GM18909 (cell line): ENCODE measurements at regions not wholly inside any gene's neighbourhood (a gene's known extent, or its start where the extent isn't known, plus 50 kb on each side); places are given as distances from the start of the nearest gene placed in this dataset.

Source experiments
- ATAC-seq: cut with Tn5 transposase; IDR thresholded peaks from one replicate; pipeline ENCODE4 v1.9.1; 2021; ENCODE audit warnings: mild to moderate bottlenecking; ENCODE audit not compliant: unreplicated experiment, poor library complexity

DNA sequence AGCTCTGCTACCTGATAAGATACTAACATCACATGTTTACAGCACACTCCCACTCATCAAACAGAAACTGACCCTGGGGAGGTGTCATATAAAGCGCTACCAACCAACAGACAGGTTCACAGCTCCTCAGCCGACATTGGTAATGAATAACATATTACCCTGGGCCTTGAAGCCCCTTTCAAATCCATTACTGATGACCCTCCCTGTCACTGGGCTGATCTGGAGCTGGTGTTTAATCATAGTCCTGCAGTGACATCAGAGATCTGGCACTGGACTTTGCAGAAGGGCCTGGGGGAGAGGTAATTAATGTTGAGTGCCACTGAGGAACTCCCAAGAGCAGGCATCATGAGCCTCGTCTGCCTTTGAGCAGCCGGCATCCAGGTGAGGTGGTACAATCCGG lies 306.5 kb upstream of the NFE2L3 start:
- ATAC-seq = no peak

DNA sequence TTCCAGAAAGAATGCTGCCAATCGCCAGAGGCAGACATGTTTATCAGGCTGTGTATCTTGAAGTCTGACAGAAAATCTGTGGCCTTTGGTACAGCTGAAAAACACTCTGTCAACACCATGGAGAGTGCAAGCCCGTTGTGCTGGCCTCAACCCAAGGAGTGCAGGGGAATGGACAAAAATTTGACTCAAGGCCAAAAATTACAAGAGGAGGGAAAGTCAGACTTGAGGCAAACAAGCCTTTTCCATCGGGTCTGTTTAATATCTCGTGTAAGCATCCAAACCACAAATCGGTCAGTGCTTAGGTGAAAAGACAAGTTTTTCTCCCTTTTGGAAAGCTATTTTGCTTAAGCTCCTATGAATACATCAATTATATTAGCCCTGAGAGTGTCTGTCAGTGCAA lies 305.3 kb upstream of the NFE2L3 start:
- ATAC-seq = no peak

DNA sequence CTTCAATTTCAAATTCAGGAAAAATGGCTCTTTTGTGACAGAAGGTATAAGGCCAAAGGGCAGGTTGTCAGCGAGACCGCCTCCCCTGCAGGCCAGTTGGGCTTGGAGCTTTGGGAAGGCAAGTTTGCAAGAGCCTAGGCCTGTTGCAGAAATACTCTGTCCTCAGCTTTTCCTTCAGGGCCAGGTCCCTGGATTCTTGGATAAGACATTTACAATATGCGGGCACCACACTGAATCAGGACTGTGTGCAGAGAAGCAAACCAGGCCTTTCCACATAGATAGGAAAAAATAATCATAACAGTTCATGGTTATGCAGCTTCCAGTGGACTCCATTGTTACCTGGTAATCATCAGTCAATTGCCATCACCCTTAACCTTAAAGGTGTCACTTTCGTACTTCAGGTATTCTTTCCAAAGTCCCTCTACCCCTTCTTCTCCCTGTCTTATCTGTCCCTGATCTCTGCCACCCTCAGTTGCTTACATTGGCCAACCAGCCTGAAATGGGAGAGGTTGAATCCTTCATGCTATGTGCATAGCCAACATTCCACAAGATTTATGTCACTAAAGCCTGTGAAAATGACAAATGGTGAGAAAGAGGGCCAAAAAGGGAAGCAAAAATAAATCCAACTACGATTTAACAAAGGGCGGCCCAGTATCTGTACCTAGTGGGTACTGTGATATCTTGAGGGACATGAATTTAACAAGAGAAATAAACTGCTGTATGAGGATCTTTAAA lies 304.5 kb upstream of the NFE2L3 start:
- no peak for ATAC-seq

DNA sequence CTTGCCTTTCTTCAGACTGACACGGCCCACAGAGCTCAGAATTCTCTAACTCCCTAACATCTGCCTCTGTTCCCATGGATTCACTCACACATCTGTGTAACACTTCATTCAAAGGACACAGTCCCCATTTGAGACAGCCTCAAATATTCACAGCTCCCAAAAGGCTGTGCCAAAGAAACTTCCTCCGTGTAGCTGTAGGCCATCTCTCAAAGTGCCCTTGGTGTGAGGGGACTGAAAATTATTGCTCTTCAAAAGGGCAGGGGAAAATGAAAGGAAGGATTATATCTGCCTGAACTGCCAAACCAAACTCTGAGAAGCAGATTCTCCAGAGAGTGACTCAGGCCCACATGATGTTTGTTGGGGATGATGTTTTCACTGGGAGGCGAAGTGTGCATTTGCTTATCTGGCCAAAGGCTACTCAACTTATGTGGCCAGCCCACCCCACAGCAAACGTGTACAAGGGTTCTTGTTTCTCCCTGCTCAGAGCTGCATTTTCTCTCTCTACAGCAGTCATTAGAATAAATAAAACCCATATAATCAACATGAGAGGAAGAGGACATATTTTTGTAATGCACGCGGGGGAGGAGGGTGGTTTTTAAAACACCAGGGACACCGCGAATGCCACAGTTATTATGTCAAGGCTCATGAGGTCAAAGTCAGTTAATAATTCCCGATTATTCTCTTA lies 302.4 kb upstream of the NFE2L3 start:
- no peak for ATAC-seq

DNA sequence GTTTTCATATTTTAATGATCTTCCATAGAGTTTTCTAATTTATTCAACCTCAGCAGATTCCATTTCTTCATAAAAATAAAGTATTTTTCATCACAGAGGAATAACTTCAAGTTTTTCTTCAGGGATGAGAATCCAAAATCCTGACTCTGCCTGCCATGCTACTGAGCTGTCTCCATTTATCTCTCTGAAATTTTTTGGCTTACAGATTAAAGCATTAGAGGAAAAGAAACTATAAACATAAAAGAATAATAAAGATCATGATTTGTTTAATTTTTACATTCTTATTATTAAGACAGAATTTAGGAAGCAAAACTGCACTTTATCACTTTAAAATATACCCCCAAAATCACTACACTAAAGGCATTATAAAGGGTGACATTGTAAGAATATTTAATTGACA lies 301.8 kb upstream of the NFE2L3 start:
- ATAC-seq = no peak

DNA sequence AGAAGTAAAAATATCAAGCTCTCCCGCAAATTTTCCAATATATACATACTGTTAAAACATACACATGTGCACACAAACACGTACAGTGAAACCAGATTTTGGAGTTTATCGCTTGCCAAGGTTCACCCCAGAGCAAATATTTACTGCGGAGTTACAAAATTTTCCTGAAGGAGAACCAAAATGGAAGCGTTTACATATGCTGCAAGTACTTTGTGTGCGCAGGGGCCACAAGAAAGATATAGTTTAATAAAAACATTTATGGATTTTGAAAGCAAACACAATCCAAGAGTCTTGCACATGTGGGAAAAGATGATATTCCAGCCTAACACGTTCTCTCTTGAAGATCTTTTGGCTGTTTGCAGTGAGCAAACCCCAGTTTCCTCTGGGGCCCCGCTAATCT lies 301.3 kb upstream of the NFE2L3 start:
- no peak for ATAC-seq

DNA sequence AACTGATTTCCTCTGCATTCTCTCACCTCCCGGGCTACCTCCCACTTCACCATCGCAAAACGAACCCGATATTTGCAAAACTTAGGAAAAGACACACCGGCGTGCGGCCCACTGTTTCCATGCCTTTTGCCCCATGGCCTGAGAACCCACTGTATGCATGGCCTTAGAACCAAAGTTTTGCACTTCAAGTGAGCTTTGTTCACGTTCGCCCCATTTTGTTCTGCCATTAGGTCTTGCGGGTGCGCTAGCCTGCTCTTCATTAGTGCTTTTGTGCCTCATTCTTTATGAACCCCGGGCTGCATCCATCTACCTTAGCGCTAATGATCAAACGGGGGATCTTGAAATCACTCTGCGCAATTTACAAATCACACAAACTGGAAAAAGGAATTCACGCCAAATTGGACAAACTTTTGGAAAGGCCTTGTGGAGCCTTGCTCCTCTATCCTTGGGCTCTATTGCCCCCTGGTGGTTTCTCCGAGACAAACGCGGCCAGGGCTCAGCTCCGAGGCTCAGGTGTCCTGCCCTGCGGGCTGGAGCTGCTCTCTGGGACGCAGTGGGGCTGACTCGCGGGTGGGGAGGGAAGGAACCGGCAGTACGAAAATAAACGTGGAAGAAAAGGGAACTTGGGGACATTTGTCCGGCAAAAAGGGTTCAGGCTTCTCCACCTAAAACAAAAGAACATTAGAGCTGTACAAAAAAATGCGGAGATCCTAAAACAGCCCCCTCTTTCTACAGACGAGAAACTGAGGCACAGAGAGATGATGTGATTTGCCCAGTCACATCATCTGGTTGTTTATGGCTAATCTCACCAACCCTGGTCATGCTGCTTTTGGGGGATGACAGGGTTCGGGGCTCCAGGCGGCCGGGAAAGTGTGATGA lies 300.4 kb upstream of the NFE2L3 start:
- peak; percentile 64 for ATAC-seq

DNA sequence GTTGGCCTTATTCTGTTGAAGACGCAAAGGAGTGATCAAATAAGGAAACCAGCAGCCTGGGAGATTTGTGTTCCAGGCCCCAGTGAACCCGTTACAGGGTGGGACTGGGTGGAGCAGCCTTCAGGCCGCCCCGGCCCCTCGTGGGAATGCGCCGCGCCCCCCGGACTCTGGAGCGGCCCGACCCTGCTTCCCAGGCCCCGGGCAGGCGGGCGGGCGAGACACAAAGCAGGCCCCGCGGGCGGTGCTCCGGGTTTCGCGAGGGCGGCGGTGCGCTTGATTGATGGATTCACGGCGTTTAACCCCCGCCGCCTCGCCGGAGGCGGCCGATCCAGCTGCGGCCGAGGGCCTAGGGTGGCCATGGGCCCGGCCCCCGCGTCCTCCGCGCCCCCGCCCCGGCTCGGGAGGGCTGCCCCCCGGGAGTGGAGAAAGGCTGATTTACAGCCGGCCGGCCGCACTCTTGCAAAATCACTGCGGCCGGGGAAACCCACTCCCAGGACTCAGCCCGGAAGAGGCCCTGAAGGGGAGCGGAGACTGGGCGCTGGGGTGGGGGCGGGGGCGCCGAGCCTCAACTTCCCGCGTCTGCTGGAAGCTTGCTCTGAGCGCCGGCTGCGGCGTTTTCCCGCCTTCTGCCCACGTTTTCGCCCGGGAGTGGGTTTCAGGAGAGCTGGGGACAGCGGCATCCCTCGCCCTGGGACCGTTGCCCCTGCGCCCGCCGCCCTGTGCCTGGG lies 299.6 kb upstream of the NFE2L3 start:
- no peak for ATAC-seq

DNA sequence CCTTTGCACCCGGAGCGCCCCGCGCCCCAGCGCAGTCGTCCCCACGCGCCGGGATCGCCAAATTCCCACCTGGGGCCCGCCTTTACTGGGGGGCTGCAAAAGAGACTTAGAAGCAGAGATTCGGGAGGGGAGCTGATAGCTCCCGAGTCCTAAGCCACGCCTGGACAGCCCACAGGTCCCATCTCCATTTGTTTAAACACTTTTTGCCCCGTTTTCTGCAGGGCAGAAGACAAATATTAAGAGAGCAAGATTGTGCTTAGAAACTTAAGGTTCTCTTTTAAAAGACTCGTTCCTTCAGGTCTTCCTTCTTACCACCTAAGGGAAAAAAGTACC lies 299.1 kb upstream of the NFE2L3 start:
- no peak for ATAC-seq

DNA sequence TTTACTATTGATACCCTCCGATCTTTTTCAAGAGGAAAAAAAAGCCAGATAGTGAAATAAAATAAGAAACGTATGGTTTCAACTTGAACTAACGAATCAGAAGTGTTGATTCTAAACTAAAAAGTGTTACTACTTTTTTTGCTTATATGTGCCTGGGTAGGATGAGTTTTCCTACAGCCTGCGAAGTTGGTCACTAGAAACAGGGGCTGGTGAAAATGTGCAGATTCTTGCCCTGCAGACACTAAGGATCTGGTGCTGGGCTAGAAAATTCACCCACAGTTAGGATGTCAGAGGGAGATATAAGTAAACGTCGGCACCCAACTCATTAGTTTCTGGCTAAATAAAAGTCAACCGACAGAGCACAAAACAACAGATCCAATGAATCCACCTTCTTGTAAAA lies 298.7 kb upstream of the NFE2L3 start:
- no peak for ATAC-seq

DNA sequence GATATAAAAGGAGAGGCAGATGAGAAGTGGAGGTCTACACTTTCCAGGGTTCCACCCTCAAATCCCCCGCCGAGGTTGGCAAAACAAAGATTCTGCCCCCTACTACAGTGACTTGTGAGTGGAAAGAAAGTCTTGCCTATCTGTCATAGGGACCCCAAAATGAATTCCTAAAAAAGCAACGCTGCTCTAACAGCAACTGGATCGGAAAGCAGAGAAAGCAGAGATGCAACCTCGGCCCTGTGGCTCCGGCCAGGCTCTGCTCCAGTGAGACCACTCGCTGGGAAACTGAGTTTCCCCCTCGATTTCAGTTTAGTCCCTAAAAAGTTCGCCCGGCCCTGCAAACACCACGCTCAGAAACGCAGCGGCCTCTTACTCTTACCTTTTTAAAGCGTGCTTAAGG lies 297.9 kb upstream of the NFE2L3 start:
- ATAC-seq = no peak

DNA sequence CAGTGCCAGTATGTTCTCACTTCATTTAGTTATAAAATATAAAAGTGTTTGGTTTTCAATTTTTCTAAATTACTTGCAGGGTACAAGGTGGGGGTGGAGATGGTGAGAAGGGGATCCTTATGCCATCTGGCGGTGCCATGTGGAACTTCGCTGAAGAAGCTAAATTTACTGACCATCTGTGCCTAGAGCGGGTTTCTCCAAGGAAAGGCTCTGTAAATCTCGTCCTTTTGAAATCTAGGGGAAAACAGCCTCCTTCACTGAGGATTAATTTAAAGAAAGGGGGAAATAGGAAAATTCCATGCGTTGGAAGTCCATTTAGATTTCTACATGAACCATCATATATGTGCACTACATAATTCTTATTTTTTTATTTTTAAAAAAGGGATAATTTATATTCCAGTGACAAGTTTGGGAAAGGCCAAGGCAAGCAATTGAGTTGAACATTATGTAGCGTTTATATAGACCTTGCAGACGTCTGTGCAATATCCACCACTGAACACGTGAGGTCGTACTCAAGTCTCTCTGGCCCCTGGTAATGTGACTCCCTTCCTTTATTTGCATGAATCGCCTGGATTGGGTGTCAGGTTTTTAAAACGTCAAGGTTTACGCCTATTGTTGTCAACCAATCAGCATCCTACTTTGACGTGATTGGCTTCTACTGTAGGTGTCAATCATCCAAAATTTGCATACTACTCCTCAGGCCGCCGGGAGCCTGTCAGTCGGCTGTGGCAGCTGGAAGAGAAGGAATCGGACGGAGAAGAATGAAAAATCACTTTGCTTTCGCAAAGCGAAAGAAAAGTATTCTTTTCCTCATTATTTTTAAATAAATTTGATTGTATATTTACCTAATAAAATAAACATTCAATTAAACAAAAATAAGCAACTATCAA lies 297.1 kb upstream of the NFE2L3 start:
- no peak for ATAC-seq

DNA sequence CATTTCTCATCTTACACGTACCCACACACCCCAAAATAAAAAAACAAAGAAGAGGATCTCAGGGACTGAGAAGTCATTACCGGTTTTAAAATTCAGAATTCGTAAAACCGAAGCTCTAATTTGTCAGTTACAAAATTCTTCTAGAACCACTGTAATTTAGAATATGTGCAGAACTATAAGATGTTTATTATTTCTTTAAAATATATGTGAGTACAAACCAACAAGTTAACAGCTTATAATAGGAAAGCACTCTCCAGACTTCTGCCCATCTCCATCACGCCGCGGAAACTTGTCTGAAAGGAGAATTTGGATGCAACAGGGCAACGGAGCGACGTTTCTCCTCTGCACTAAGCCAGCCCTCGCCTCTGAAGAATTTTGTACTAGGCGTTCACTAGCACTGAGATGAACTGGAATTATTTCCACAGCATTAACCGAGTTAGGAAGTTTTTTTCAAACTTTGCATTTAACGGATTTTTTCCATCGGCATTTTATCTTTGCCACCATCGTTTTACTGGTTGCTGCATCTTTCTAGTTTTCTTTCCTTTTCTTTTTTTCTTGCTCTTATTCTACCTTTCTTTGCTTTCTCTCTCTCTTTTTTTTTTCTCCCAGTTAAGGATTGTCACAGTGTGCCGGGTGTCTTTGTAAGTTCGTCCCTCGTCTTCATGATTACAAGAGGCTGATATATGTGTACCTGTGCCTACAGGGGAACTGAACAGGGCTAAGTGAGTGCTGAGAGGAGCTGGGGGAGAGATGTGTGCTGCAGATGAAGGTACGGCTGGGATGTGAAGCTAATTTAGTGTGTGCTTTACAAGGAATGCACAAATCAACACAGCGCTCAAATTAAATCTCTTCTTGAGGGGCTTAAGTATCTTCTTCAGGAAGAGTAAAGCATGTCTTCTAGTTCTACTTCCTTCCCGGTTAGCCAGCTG lies 295.9 kb upstream of the NFE2L3 start:
- ATAC-seq = no peak

DNA sequence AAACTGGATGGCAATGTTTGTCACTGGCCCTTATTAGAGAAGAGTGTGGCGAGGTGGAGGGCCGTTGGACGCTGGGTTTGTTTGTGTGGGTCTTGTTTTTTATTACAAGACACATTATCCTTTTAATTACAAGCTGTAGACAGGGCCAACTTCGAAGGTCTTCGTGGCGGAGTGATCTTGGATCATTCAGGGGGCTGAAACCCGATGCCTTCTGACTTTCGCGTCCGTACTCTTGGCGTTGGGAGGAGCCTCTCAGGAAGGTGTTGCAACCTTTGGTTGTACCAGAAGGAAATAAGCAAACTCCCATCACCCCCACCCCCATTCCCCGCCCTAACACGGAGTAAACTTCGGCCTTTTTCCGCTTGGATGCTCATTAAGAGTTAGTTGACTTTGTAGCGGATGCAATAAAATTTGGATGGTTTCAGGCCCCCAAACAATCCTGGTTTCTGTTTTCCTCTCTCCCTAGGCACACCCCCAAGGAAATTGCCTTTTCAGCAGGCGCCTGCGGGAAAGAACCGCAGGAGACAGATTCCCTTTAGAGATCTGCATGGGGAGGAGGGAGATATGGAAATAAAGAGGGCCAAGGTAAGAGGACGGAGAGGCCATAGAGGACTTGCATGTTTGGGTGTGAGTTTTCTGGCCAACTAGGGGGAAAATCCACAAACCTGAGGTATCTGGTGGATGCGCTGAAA lies 294.5 kb upstream of the NFE2L3 start:
- ATAC-seq = no peak

DNA sequence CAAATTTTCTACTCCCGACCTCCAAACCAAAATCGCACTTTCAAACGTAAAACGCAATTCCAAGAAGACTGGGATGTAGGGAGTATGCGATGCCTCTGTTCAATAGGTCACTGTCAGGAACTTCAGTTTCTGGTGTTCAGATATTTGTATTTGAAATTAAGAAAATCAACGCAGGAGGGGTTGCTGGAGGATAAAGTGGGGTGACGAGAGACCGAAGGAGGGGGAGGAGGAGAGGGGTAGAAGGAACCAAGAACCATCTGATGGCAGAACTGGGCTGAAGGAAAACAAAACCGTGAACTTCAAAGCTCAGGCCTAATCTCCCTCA lies 293.8 kb upstream of the NFE2L3 start:
- no peak for ATAC-seq

DNA sequence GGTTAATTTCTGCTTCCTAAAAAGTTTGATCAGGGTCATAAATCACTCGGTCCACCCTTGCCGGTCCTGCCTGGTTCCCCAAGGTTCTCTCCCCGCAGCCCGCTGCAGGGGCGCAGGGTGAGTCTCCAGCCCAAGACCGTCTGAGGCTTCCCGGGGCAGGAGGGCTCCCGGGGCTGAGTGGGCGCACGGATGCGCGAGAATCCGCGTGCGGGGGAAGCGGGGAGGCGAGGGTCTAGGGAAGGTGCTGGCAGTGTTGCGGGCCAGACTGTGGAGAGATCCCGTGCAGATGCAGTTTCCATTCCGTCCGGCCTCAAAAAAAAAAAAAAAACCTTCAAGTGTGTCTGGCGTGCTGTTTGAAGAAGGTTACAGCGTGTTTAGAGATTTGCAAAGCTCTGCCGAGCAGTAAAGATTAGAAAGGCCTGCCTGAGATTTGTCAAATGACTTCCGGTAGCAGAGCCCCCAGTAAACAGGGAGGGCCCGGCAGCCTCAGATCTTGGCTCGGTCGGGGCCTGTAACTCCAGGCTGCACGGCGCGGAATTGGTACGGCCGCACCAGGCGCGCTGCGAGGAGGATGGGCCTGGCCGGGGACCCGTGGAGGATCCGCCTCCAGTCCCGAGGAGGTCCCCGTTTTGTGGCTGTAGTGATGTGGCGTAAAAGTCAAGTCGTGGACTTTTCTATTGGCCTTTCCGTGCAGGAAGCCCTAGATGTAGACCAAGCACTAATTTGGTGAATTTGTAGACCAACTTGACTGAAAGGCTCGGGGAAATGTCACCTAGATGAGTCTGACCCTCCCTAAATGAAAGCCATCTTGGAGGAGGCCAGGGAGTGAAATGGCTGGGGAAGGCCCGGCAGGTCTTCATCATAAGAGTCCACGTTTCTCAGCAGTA lies 293.2 kb upstream of the NFE2L3 start:
- ATAC-seq = no peak
